ENCODE measurements at regions not wholly inside any gene's neighbourhood (a gene's known extent, or its start where the extent isn't known, plus 50 kb on each side); places are given as distances from the start of the nearest gene placed in this dataset.
"Not testable (repeated sequence)": the region's sequence is repeated elsewhere in the genome, so short reads cannot be mapped to it uniquely, and the experiment has no call there.

- TF ChIP-seq, protein P1, sequence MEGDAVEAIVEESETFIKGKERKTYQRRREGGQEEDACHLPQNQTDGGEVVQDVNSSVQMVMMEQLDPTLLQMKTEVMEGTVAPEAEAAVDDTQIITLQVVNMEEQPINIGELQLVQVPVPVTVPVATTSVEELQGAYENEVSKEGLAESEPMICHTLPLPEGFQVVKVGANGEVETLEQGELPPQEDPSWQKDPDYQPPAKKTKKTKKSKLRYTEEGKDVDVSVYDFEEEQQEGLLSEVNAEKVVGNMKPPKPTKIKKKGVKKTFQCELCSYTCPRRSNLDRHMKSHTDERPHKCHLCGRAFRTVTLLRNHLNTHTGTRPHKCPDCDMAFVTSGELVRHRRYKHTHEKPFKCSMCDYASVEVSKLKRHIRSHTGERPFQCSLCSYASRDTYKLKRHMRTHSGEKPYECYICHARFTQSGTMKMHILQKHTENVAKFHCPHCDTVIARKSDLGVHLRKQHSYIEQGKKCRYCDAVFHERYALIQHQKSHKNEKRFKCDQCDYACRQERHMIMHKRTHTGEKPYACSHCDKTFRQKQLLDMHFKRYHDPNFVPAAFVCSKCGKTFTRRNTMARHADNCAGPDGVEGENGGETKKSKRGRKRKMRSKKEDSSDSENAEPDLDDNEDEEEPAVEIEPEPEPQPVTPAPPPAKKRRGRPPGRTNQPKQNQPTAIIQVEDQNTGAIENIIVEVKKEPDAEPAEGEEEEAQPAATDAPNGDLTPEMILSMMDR (IDR thresholded peaks at IDR 0.05), result not testable (repeated sequence)
- TF ChIP-seq POLR2A (IDR thresholded peaks at IDR 0.05), result not testable (repeated sequence)
These were observed 615.9 kb upstream of the DEFB115 start for GRCh38 chr20:30641522-30641921.

Data from heart left ventricle (tissue), 13 donors.